HL-60 (cell line): ENCODE measurements at regions not wholly inside any gene's neighbourhood (a gene's known extent, or its start where the extent isn't known, plus 50 kb on each side); places are given as distances from the start of the nearest gene placed in this dataset.

Source experiments
- CTCF ChIP-seq: IDR thresholded peaks from one replicate; pipeline ENCODE4 v1.5.1; 2011; ENCODE audit warnings: low read length, control low read depth, inconsistent platforms; ENCODE audit not compliant: insufficient read depth
- POLR2AphosphoS5 ChIP-seq: IDR thresholded peaks from 2 replicates; pipeline ENCODE4 v1.6.1; 2012; ENCODE audit warnings: low read depth
- REST ChIP-seq: IDR thresholded peaks from 2 replicates; pipeline ENCODE4 v1.6.1; 2012; ENCODE audit warnings: low read depth; ENCODE audit not compliant: insufficient replicate concordance
- SPI1 ChIP-seq: IDR thresholded peaks from 2 replicates; pipeline ENCODE4 v1.6.1; 2012; ENCODE audit warnings: low read depth, mild to moderate bottlenecking, borderline replicate concordance

GRCh38 chr3:180354214-180354613 is 247.7 kb upstream of the TTC14 start:
- TF ChIP-seq POLR2AphosphoS5 (no peak), CTCF (no peak), REST (no peak), SPI1 (no peak)
